ENCODE measurements at regions not wholly inside any gene's neighbourhood (a gene's known extent, or its start where the extent isn't known, plus 50 kb on each side); places are given as distances from the start of the nearest gene placed in this dataset.

GRCh38 chr14:79972230-79972629 is 239.1 kb downstream of the DIO2 start:
- TF ChIP-seq CTCF (IDR thresholded peaks at IDR 0.05; ENCODE audit: insufficient read depth, low read length, severe bottlenecking) = no peak
- Histone ChIP-seq H3K4me3 (ENCODE audit: low read depth, low read length) (no peak overlapping the region), H3K27me3 (ENCODE audit: control insufficient read depth, insufficient read depth, low read length) (no peaks in the 10 kb centered on the region), H3K36me3 (ENCODE audit: control insufficient read depth, insufficient read depth, low read length) (no peaks in the 10 kb centered on the region)
- FAIRE-seq (no peak), DNase-seq (ENCODE audit: low read depth) (no peak)

GRCh38 chr14:79971330-79971729 is 240.0 kb downstream of the DIO2 start:
- Histone ChIP-seq H3K36me3 (ENCODE audit: control insufficient read depth, insufficient read depth, low read length) (no peaks in the 10 kb centered on the region), H3K27me3 (ENCODE audit: control insufficient read depth, insufficient read depth, low read length) (no peaks in the 10 kb centered on the region), H3K4me3 (ENCODE audit: low read depth, low read length) (no peak overlapping the region)
- TF ChIP-seq CTCF (IDR thresholded peaks at IDR 0.05; ENCODE audit: insufficient read depth, low read length, severe bottlenecking) = no peak
- DNase-seq (ENCODE audit: low read depth) (peak; percentile 26), FAIRE-seq (no peak)

- Histone ChIP-seq H3K4me3 (ENCODE audit: low read depth, low read length) (no peak overlapping the region), H3K27me3 (ENCODE audit: control insufficient read depth, insufficient read depth, low read length) (no peaks in the 10 kb centered on the region), H3K36me3 (ENCODE audit: control insufficient read depth, insufficient read depth, low read length) (no peaks in the 10 kb centered on the region)
- TF ChIP-seq CTCF (IDR thresholded peaks at IDR 0.05; ENCODE audit: insufficient read depth, low read length, severe bottlenecking) = no peak
- FAIRE-seq = no peak
- DNase-seq (ENCODE audit: low read depth) = no peak
Measured at GRCh38 chr14:79967453-79967852, 243.9 kb downstream of the DIO2 start.

GRCh38 chr14:79967001-79967400 is 244.3 kb downstream of the DIO2 start:
- H3K36me3 ChIP-seq (ENCODE audit: control insufficient read depth, insufficient read depth, low read length) = no peaks in the 10 kb centered on the region
- no peak for TF ChIP-seq CTCF (IDR thresholded peaks at IDR 0.05; ENCODE audit: insufficient read depth, low read length, severe bottlenecking)
- no peaks in the 10 kb centered on the region for H3K27me3 ChIP-seq (ENCODE audit: control insufficient read depth, insufficient read depth, low read length)
- H3K4me3 ChIP-seq (ENCODE audit: low read depth, low read length) = no peak overlapping the region
- FAIRE-seq (no peak), DNase-seq (ENCODE audit: low read depth) (no peak)

- no peak overlapping the region for H3K4me3 ChIP-seq (ENCODE audit: low read depth, low read length)
- DNase-seq (ENCODE audit: low read depth) = no peak
- no peak for FAIRE-seq
- no peak for TF ChIP-seq CTCF (IDR thresholded peaks at IDR 0.05; ENCODE audit: insufficient read depth, low read length, severe bottlenecking)
- no peaks in the 10 kb centered on the region for H3K36me3 ChIP-seq (ENCODE audit: control insufficient read depth, insufficient read depth, low read length)
- H3K27me3 ChIP-seq (ENCODE audit: control insufficient read depth, insufficient read depth, low read length) = no peaks in the 10 kb centered on the region
Measured at GRCh38 chr14:79965896-79966295, 245.4 kb downstream of the DIO2 start.

- TF ChIP-seq CTCF (IDR thresholded peaks at IDR 0.05; ENCODE audit: insufficient read depth, low read length, severe bottlenecking) = no peak
- DNase-seq (ENCODE audit: low read depth) (no peak), FAIRE-seq (no peak)
- H3K27me3 ChIP-seq (ENCODE audit: control insufficient read depth, insufficient read depth, low read length) = no peaks in the 10 kb centered on the region
- no peaks in the 10 kb centered on the region for H3K36me3 ChIP-seq (ENCODE audit: control insufficient read depth, insufficient read depth, low read length)
- no peak overlapping the region for H3K4me3 ChIP-seq (ENCODE audit: low read depth, low read length)
Measured at GRCh38 chr14:79961197-79961596, 250.1 kb downstream of the DIO2 start.

Data from bronchial epithelial cell (primary cell).